ENCODE measurements at regions not wholly inside any gene's neighbourhood (a gene's known extent, or its start where the extent isn't known, plus 50 kb on each side); places are given as distances from the start of the nearest gene placed in this dataset.
"Not testable (repeated sequence)": the region's sequence is repeated elsewhere in the genome, so short reads cannot be mapped to it uniquely, and the experiment has no call there.

- H3K9me3 ChIP-seq (ENCODE audit: control insufficient read depth, insufficient read depth, low read depth, low read length); H3K27ac ChIP-seq (ENCODE audit: low read depth, low read length); H3K4me3 ChIP-seq (ENCODE audit: low read depth, low read length); H3K9ac ChIP-seq (ENCODE audit: low read length); H3K27me3 ChIP-seq (ENCODE audit: control insufficient read depth, insufficient read depth, low read length); H3K36me3 ChIP-seq (ENCODE audit: control insufficient read depth, insufficient read depth, low read length); H3K4me1 ChIP-seq (ENCODE audit: control insufficient read depth, insufficient read depth, low read length): not testable (repeated sequence)
Observed at GRCh38 chr15:98088307-98088945, 127.9 kb downstream of the ARRDC4 start.

- not testable (repeated sequence) for H3K4me1 ChIP-seq (ENCODE audit: control insufficient read depth, insufficient read depth, low read length); H3K27me3 ChIP-seq (ENCODE audit: control insufficient read depth, insufficient read depth, low read length); H3K9me3 ChIP-seq (ENCODE audit: control insufficient read depth, insufficient read depth, low read depth, low read length); H3K27ac ChIP-seq (ENCODE audit: low read depth, low read length); H3K4me3 ChIP-seq (ENCODE audit: low read depth, low read length); H3K9ac ChIP-seq (ENCODE audit: low read length); H3K36me3 ChIP-seq (ENCODE audit: control insufficient read depth, insufficient read depth, low read length)
Observed at GRCh38 chr15:98089352-98089751, 128.8 kb downstream of the ARRDC4 start.

DNA sequence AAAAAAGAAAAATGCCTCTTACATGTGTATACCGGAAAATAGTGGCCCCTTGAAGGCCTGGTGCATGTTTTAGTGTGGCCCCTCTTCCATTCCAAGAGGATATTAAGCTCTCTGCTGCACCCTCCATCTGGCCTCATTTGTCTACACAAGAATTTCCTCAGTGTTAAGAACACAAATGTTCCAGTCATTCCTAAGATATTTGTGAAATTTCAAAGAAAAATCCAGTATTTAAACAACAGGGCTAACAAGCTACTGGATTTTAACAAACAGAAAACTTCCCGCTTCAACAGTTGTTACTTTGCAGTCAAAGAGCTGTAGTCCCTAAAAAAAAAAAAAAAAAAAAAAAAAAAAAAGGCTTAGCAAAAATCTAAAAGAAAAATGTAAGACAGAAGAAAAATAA, 137.5 kb downstream of the ARRDC4 start:
- H3K27me3 ChIP-seq (ENCODE audit: control insufficient read depth, insufficient read depth, low read length); H3K4me3 ChIP-seq (ENCODE audit: low read depth, low read length); H3K4me1 ChIP-seq (ENCODE audit: control insufficient read depth, insufficient read depth, low read length); H3K27ac ChIP-seq (ENCODE audit: low read depth, low read length); H3K9me3 ChIP-seq (ENCODE audit: control insufficient read depth, insufficient read depth, low read depth, low read length); H3K36me3 ChIP-seq (ENCODE audit: control insufficient read depth, insufficient read depth, low read length); H3K9ac ChIP-seq (ENCODE audit: low read length): not testable (repeated sequence)

DNA sequence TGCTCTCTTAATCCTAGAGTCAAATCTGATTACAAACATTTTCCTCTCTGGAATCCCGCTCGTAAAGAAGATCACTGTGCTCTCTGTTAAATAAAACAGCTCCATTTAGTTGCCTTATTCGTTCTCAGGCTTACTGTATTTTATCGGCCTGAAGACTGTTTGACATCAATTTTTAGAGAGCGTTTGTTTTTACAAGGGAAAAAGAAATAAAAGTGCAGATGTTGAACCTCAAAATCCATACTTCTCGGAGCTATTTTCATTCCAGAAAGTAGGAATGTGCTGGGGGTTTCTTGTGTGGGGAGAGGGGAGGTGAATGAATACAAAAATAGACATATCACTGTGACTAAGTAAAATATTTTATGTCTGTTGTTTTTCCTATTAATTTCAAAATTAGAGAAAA, 140.1 kb downstream of the ARRDC4 start:
- H3K36me3 ChIP-seq (ENCODE audit: control insufficient read depth, insufficient read depth, low read length); H3K9me3 ChIP-seq (ENCODE audit: control insufficient read depth, insufficient read depth, low read depth, low read length); H3K27me3 ChIP-seq (ENCODE audit: control insufficient read depth, insufficient read depth, low read length); H3K4me1 ChIP-seq (ENCODE audit: control insufficient read depth, insufficient read depth, low read length); H3K27ac ChIP-seq (ENCODE audit: low read depth, low read length); H3K9ac ChIP-seq (ENCODE audit: low read length); H3K4me3 ChIP-seq (ENCODE audit: low read depth, low read length): not testable (repeated sequence)

- H3K9ac ChIP-seq (ENCODE audit: low read length) = no peak overlapping the region
- H3K27me3 ChIP-seq (ENCODE audit: control insufficient read depth, insufficient read depth, low read length) = no peaks in the 10 kb centered on the region
- no peaks in the 10 kb centered on the region for H3K4me1 ChIP-seq (ENCODE audit: control insufficient read depth, insufficient read depth, low read length)
- H3K4me3 ChIP-seq (ENCODE audit: low read depth, low read length) = no peak overlapping the region
- H3K27ac ChIP-seq (ENCODE audit: low read depth, low read length) = no peak overlapping the region
- H3K9me3 ChIP-seq (ENCODE audit: control insufficient read depth, insufficient read depth, low read depth, low read length) = no peaks in the 10 kb centered on the region
- no peaks in the 10 kb centered on the region for H3K36me3 ChIP-seq (ENCODE audit: control insufficient read depth, insufficient read depth, low read length)
Observed at GRCh38 chr15:98103570-98103969, 143.1 kb downstream of the ARRDC4 start.

GRCh38 chr15:98104386-98105151, 144.1 kb downstream of the ARRDC4 start:
- not testable (repeated sequence) for H3K9ac ChIP-seq (ENCODE audit: low read length); H3K27ac ChIP-seq (ENCODE audit: low read depth, low read length); H3K36me3 ChIP-seq (ENCODE audit: control insufficient read depth, insufficient read depth, low read length); H3K4me3 ChIP-seq (ENCODE audit: low read depth, low read length); H3K4me1 ChIP-seq (ENCODE audit: control insufficient read depth, insufficient read depth, low read length); H3K27me3 ChIP-seq (ENCODE audit: control insufficient read depth, insufficient read depth, low read length); H3K9me3 ChIP-seq (ENCODE audit: control insufficient read depth, insufficient read depth, low read depth, low read length)

DNA sequence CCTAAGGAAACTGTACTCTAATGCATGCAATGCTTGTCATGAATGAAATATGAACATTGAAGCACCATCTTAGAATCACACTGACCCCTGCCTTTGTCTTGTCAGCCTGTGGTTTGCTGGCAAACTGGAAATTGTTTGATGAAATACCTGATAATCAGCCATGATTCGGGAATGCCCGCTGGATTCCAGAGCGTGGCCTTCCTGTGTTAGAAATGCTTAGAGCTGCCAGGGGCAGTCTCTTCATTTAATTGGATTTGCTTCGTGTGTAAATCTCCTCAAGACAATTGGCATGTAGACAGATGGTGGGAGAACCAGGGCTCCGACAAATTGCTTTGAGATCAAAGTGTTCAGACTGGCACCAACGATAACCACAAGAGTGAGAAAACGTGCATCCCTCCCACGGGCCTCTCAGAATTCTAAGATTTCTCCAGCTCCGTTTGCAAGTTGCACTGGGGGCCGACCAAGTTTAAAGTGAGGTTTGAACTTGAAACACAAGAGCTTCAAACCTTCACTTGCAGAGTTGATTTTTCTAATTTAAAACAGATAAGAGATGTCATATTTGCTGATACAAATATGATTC, 146.2 kb downstream of the ARRDC4 start:
- H3K27me3 ChIP-seq (ENCODE audit: control insufficient read depth, insufficient read depth, low read length); H3K36me3 ChIP-seq (ENCODE audit: control insufficient read depth, insufficient read depth, low read length); H3K9ac ChIP-seq (ENCODE audit: low read length); H3K4me3 ChIP-seq (ENCODE audit: low read depth, low read length); H3K27ac ChIP-seq (ENCODE audit: low read depth, low read length); H3K4me1 ChIP-seq (ENCODE audit: control insufficient read depth, insufficient read depth, low read length); H3K9me3 ChIP-seq (ENCODE audit: control insufficient read depth, insufficient read depth, low read depth, low read length): not testable (repeated sequence)

DNA sequence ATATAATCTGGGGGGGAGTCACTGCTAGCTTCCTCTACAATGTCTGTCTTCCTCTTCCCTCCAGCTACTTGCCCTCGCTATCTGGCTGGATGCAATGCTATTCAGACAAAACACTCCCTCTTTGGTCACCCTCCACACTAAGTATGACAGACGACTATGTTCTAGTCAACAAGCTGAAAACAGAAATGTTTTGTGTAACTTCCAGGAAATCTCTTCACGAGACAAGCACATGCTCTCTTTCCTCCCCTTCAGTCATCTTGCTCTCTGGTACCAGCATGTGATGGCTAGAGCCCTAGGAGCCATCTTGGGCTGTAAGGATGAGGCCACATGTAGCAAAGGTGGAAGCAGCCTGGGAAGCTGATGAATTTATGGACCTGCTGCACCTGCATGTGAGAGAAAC, 151.3 kb downstream of the ARRDC4 start:
- Histone ChIP-seq H3K27me3 (ENCODE audit: control insufficient read depth, insufficient read depth, low read length) (no peaks in the 10 kb centered on the region), H3K4me1 (ENCODE audit: control insufficient read depth, insufficient read depth, low read length) (no peaks in the 10 kb centered on the region), H3K36me3 (ENCODE audit: control insufficient read depth, insufficient read depth, low read length) (no peaks in the 10 kb centered on the region)

DNA sequence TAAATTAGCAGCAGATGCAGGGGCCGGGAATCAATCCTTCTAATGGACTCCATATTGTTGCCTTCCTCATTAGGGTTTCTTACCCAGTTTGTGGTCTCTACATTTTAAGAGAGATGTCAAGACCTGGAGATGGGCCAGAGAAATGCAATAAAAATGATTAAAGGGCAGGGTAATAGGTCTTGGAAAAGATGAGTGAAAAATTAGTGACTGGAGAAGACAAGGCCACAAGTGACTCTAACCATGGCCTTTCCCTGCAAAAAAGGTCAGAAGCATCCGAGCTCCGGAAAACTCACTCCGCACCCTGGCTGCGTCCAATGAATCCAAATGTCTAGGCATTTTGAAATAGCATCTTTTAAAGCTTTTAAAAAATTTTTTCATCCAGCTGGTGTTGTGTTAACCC, 152.8 kb downstream of the ARRDC4 start:
- H3K27ac ChIP-seq (ENCODE audit: low read depth, low read length) = no peak overlapping the region
- no peaks in the 10 kb centered on the region for H3K4me1 ChIP-seq (ENCODE audit: control insufficient read depth, insufficient read depth, low read length)
- no peaks in the 10 kb centered on the region for H3K36me3 ChIP-seq (ENCODE audit: control insufficient read depth, insufficient read depth, low read length)
- H3K9ac ChIP-seq (ENCODE audit: low read length) = no peak overlapping the region
- no peaks in the 10 kb centered on the region for H3K9me3 ChIP-seq (ENCODE audit: control insufficient read depth, insufficient read depth, low read depth, low read length)
- H3K27me3 ChIP-seq (ENCODE audit: control insufficient read depth, insufficient read depth, low read length) = no peaks in the 10 kb centered on the region
- no peak overlapping the region for H3K4me3 ChIP-seq (ENCODE audit: low read depth, low read length)

More for the DNA sequence above, 151.3 kb downstream of the ARRDC4 start:
- no peak overlapping the region for H3K27ac ChIP-seq (ENCODE audit: low read depth, low read length)
- no peak overlapping the region for H3K4me3 ChIP-seq (ENCODE audit: low read depth, low read length)
- H3K9ac ChIP-seq (ENCODE audit: low read length) = no peak overlapping the region
- no peaks in the 10 kb centered on the region for H3K9me3 ChIP-seq (ENCODE audit: control insufficient read depth, insufficient read depth, low read depth, low read length)

DNA sequence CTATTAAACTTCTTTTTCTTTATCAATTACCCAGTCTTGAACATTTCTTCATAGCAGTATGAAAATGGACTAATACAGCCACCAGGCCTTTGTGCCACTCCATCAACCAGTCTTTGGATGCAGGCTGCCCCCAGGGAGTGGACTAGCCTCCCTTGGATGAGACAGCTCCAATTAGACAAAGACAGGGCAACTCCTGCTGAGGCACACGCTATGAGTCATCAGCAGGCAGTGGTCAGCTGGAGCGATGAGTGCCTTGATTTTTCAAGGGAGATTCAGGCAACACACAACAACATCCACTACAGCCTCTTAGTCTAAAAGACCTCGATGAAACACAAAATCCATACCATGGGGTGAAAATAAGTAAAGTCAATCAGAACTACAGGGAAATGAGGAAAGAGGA, 160.1 kb downstream of the ARRDC4 start:
- Histone ChIP-seq H3K4me1 (ENCODE audit: control insufficient read depth, insufficient read depth, low read length) (no peaks in the 10 kb centered on the region), H3K4me3 (ENCODE audit: low read depth, low read length) (no peak overlapping the region), H3K36me3 (ENCODE audit: control insufficient read depth, insufficient read depth, low read length) (no peaks in the 10 kb centered on the region), H3K9ac (ENCODE audit: low read length) (no peak overlapping the region), H3K27me3 (ENCODE audit: control insufficient read depth, insufficient read depth, low read length) (no peaks in the 10 kb centered on the region), H3K9me3 (ENCODE audit: control insufficient read depth, insufficient read depth, low read depth, low read length) (no peaks in the 10 kb centered on the region), H3K27ac (ENCODE audit: low read depth, low read length) (no peak overlapping the region)

- Histone ChIP-seq H3K9me3 (ENCODE audit: control insufficient read depth, insufficient read depth, low read depth, low read length) (no peaks in the 10 kb centered on the region), H3K4me1 (ENCODE audit: control insufficient read depth, insufficient read depth, low read length) (no peaks in the 10 kb centered on the region), H3K36me3 (ENCODE audit: control insufficient read depth, insufficient read depth, low read length) (no peaks in the 10 kb centered on the region), H3K27me3 (ENCODE audit: control insufficient read depth, insufficient read depth, low read length) (no peaks in the 10 kb centered on the region), H3K9ac (ENCODE audit: low read length) (no peak overlapping the region), H3K4me3 (ENCODE audit: low read depth, low read length) (no peak overlapping the region), H3K27ac (ENCODE audit: low read depth, low read length) (no peak overlapping the region)
Observed at GRCh38 chr15:98121536-98121935, 161.0 kb downstream of the ARRDC4 start.

Data from HUES6 (cell line).